Ramos (cell line): ENCODE measurements at regions not wholly inside any gene's neighbourhood (a gene's known extent, or its start where the extent isn't known, plus 50 kb on each side); places are given as distances from the start of the nearest gene placed in this dataset.
"Not testable (repeated sequence)": the region's sequence is repeated elsewhere in the genome, so short reads cannot be mapped to it uniquely, and the experiment has no call there.

Experiments used
- in situ Hi-C: fragments of 300-500 bp; cut with MboI; formaldehyde crosslinking; loops from one replicate; pipeline ENCODE4 v1.14.3; 2022; ENCODE audit warnings: low sequenced_read_pairs; ENCODE audit not compliant: unreplicated experiment

DNA sequence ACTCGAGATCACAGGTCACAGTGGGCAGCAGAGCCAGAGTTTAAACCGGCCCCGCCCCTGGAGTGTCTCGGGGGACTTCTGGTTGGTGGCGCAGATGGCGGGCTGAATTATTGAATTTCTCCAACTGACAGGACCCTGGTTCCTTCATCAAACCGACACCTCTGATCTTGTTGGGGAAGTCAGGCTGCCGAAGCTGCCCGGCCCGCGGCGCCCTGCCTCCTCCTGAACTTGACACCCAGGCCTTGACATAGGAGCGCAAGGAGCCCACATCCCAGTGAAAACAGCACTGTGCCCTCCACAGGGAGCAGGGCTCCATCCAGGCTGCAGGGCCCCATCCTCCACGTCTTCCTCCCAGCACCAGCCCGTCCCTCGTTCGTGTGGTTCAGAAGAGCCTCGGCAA, 105.2 kb downstream of the OLFM1 start:
- in situ Hi-C loops: no loop called here

DNA sequence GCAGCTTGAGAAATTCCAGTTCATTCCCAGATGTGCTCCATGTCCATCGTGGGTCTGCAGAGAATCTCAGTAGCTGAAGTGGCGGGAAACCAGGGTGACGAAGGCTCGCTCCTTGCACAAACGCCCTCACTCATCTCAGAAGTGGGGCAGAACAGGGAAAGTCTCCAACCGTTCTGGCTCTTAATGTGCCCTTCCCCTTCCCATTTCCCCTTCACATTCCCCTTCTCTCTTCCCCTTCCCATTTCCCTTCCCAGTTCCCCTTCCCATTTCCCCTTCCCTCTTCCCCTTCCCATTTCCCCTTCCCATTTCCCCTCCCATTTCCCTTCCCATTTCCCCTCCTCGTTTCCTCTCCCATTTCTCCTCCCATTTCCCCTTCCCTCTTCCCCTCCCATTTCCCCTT, 108.5 kb downstream of the OLFM1 start:
- in situ Hi-C loops: not testable (repeated sequence)

DNA sequence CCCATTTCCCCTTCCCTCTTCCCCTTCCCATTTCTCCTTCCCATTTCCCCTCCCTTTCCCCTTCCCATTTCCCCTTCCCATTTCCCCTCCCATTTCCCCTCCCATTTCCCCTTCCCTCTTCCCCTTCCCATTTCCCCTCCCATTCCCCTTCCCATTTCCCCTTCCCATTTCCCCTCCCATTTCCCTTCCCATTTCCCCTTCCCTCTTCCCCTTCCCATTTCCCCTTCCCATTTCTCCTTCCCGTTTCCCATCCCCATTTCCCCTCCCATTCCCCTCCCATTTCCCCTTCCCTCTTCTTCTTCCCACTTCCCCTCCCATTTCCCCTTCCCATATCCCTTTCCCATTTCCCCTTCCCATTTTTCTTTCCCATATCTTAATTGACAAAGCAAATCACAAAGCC, 109.0 kb downstream of the OLFM1 start:
- in situ Hi-C loops: no loop called here

DNA sequence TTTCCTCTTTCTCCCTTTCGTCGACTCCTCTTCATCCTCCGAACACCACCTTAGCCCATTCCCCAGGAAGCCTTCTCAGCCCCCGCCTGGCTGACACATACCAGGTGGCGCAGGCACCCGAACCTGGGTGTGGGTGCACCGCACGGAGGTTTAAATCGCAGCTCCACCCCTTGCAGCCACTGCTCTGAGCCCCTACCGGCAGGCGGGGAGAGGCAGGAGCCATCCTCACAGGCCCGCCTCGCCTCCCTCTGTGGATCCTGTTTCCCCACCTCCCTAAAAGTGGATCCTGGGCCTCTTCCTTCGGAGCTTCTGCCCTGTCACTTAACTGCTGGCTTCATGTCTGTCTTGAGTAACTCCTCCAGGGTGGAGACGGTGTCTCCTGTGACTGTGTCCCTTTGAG, 110.7 kb downstream of the OLFM1 start:
- in situ Hi-C loops: no loop called here

DNA sequence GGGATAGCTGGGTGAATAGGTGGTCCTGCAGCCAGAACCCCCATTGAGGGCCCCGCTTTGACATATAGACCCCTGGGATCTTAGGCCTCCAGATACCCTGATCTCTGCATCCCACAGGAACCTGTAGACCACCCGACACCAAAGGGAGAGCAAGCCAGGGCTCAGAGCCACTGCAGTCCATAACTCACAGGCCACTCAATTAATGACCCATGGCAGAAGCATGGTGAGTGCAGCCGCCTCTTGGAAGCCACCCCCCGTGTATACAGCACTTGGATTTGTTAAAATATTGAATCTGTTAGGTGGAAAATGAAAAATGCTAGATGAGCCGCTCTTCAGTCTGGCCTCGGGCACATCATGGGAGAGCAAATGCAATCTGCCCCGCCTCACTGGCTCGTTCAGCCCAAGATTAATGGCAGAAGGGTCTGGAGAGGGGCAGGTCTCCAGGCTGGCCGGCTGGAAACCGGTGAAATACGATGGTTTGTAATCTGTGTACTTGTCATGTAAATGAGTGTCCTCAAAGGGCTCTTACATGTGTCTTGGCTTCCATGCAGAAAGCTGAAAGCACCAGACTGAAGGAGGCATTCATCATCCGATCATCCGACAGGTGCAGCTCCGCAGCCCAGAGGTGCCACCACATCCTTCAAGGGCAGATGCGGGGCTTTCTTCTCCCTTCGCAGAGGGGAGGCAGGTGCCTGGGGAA, 111.3 kb downstream of the OLFM1 start:
- in situ Hi-C loops: no loop called here

DNA sequence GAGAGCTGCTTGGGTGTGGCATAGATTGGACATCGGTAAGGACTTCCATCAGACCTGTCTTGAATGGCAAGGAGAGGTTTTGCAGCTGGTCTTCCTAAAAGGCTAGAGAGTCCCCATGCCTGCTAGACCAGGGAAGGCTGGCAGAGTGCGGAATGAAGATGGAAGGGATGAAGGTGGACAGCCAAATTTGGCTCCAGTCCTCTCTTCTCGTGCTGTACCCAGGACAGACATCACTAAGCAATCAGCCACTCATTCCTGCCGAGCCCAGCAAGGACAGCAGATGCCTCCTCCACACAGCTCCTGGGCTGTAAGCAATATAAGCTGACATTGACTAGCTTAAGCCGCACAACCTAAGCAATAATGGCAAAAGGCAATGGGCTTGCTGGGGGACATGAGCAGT, 112.0 kb downstream of the OLFM1 start:
- in situ Hi-C loops: no loop called here

DNA sequence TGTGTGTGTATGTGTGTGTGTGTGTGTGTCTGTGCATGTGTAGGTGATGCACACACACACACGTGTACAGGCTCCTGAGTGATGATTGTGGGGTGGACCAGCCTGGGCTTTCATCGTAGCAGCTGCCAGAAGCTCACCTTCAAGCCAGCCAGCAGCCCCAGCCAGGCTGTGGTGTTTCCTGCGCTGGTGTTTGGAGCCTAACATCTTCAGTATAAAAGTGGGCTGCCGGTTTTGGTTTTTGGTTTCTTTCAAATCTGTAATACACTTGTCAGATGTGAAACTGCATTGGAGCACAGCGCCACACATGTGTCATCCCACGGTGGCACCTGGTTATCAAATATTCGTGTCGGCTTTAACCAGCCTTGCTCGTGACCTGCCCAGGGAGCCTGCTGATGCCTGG, 114.2 kb downstream of the OLFM1 start:
- in situ Hi-C loops: no loop called here

DNA sequence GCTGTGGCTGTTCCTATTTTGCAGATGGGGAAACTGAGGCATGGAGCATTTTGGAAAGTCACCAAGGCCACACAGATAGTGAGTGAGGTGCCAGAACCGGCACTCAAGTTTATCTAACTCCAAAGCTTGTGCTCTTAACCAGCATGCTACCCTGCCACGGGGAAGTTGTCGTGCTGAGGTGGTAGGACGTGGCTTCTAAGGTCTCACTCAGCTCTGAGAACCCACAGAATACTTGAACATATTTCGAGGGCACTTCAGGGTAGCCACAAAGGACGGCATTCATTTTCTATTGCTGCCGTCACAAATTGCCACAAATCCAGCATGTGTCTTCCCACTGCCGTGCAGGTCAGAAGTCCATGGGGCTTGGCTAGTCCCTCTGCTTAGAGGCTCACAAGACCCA, 116.7 kb downstream of the OLFM1 start:
- in situ Hi-C loops: no loop called here

DNA sequence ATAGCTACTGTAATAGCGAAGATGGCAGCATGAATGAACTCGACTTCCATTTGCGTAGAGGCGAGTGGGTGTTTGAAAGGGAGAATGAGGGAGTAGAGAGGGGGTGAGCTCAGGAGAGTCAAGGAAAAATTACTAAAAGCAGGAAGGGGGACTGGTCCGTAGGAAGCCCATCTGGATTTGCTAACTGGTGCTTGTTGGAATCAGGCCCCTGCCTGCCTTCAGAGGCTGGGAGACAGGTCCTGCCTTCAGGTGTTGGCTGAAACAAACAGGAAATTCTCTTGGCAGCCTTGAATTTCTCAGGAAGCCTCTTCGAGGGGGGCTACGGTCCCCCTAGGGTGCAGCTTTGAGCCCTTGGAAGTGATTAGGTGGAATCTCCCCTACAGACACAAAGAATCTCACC, 121.7 kb downstream of the OLFM1 start:
- in situ Hi-C loops: no loop called here

DNA sequence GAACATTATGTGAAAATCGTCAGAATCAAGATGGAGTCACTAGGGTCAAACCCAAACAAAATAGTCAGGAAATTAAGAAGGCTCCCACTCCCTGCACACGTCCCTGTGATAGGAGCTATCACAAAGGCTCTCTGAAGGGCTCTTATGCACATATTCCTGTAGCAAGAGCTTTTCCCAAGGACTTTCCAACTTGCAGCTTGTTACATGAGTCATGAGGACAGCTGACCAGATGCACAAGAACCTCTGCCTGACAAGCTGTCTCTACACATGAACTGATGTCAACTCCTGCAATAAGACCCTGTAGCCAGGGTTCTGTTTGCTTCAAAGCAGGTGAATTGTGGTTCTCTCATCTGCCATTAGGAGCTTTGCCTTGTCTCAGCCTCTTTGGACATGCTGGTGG, 122.4 kb downstream of the OLFM1 start:
- in situ Hi-C loops: no loop called here

DNA sequence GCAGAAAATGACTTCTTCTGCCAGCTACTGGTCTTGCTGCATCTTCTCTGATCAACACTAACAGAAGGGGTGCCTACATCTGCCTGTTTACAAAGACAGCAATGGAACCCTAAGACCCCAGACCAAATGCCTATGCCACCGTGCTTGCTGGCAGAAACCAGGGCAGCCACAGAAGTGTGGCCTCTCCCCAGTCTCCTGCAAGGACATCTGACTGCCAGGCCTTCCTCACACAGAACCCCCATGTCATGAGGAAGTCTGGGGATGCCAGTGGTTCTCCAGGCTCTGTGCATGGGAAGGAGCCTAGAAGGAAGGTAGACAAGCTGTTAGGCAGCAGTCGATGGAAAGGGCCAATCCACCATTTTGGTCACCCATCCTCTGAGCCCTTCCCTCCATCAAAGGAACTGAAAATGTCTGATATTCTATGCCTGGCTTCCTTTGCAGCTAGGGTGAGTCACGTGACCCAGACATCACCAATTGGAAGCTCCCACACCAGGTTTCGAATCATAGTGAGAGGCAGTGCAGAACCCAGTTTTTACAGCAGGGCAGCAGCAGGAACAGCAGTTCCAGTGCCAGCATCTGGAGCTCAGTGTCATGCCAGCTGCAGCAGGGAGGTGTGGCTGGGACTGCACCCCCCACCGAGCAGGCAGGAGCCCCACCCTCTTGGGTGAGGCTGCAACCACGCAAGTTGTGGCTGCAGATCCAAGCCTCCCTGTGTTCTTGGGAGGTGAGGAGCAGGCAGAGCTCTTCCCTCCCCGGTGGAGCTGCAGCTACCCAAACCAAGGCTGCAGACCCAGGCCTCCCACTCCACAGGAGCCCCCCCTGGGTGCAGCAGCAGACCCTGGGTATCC, 123.4 kb downstream of the OLFM1 start:
- in situ Hi-C loops: no loop called here

DNA sequence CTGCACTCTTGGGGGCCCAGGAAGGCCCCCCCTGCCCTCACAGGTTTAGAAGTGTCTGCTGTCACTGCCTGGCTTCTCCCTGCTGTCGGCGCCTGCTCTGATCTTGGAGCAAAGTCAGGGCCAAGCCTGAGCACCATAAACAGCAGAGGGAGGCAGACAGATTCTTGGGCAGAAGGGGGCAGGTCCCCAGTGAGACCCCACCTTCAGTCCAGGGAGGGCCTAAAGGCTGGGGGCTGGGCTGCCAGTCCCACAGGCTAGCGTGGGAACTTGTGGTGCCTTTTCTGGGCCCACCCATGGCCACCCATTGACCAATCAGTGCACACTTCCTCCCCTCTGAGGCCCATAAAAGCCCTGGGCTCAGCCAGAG, 124.0 kb downstream of the OLFM1 start:
- in situ Hi-C loops: no loop called here

DNA sequence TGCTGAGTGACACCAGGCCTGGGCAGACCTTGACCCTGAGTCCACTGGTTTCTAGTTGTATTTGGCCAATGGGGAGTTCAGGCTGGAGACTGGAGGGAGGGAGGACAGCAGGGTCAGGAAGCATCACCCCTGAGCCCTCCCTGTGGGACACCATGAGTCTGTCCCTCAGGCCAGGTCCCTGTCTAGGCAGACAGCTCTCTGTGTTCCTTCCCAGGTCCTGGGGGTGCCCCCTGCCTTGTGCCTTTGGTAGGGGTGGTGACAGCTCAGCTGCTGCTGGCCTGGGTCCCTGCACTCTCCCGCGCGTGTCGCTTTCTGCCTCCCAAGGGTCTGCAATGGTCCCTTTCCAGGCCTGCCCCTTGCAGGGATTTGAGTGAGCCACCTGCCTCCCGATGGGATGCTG, 125.5 kb downstream of the OLFM1 start:
- in situ Hi-C loops: no loop called here

DNA sequence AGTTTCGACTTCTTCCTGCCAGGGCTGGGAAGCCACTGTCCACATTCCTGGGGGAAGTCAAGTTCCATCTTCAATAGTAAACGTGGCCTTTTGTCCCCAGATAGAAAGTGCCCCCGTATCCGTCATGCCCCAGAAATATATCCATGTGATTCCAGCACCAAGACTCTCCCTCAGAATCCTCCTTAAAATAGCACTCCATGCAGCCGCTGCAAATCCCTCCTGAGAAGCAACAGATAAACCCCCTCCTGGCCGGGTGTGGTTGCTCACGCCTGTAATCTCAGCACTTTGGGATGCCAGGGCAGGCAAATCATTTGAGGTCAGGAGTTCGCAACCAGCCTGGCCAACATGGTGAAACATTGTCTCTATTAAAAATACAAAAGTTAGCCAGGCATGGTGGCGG, 126.1 kb downstream of the OLFM1 start:
- in situ Hi-C loops: no loop called here

DNA sequence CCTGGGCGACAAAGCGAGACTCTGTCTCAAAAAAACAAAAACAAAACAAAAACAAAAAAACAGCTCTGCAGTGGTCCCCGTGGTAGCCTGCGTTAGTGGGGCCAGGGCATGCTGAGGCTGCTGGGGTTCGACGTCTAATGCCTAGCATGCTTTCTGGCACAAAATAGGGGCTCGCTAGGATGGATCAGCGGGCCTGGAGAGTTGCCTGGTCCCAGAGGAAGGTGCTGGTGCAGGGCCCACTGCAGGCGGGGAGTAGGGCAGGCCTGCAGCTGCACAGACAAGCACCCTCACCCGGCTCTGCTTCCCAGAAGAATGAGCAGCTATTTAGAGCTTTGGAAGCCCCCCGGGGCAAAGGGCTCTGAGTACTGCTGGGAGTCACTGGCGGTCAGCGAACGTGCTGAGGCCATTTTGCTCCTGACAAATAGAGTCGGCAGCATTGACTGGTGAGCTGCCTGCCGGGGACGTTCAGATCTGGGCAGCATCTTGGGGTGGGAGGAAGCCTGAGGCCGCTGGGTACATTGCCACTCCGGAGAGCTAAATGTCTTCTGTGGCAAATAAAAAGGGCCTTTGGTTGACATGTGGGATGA, 126.7 kb downstream of the OLFM1 start:
- in situ Hi-C loops: no loop called here

DNA sequence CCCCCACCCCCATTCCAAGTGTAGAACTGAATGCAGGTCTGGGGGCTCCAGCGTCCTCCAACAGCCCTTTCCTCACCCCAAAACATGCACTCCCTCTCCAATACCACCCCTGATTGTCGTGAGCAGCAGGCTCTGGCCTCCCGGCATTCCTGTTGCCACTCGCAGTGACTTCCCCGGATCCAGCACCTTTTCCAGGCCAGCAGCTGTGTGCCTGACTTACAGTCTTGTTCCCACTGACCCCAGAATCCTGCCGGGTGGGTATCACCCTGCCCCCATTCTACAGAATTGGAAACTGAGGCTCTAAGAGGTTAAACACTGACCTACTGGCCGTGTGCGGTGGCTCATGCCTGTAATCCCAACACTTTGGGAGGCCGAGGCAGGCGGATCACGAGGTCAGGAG, 127.2 kb downstream of the OLFM1 start:
- in situ Hi-C loops: no loop called here

DNA sequence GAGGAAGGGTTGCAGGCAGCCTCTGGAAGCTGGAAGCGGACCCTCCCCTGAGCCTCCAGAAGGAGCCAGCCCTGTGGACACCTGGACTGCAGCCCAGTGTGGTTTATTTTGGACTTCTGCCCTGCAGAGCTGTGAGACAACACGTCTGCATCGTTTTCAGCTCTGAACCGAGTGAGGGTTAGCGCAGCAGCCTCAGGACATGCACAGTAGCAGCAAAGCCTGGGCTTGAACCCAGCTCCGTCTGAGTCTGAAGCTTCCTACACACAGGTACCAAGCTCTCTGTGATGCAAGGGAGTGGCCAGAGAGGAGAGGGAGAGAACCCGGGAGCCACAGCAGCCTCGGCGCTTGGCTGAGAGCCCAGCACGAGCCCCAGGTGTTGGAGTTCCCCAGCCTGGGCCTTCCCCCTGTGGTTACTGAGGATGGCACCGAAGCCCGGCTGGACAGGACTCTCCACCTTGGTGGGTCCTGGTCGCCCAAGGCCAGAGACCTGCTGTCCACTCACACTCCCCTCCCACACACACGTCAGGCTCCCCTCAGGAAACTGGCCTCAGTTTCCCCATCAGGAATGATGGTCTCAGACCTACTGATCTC, 128.2 kb downstream of the OLFM1 start:
- in situ Hi-C loops: no loop called here

DNA sequence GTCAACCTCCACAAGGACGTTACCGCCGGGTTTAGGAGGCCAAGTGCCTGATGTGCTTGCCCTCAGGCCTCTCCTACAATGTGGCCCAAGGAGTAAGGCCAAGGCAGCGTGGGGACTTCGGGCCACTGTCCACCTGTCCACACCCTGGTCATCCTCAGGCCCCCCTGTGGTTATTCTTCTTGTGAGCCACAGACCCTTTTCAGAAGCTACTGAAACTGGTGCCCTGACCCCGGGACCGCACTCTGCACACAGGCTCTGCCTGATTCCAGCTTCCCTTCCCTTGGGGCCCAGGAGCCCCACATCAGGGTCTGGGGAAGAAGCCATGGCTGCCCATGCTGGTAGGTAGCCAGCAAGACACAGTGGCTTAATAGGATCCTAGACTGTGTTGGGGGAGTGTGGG, 128.8 kb downstream of the OLFM1 start:
- in situ Hi-C loops: no loop called here

DNA sequence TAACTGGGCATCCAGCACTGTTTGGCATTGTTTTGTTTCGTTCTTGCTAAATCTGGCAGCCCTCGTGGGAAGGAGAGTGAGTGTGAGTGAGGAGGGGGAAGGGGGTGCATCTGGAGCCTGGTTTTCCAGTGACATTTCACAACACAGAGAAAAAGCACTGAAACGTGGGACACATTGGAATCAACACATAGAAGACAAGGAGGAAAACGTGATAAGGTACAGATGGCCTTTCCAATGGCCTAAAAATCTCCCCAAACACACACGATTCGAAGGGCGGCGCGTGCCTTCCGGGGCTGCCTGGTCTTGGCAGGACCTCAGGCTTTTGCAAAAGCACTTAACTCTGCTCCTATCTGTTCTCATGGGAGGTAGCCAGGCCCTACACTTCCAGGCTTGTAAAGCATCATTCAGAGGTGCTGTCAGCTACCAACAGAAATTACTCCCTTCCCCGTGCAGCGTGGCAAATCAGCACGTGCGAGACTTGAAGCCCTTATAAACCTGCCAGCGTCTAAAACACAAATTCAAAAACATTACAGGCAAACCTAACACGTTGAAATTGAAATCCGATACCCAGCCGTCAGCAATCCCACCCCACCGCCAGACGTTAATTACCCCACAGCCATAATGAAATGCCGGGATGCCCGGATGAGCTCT, 129.4 kb downstream of the OLFM1 start:
- in situ Hi-C loops: no loop called here

DNA sequence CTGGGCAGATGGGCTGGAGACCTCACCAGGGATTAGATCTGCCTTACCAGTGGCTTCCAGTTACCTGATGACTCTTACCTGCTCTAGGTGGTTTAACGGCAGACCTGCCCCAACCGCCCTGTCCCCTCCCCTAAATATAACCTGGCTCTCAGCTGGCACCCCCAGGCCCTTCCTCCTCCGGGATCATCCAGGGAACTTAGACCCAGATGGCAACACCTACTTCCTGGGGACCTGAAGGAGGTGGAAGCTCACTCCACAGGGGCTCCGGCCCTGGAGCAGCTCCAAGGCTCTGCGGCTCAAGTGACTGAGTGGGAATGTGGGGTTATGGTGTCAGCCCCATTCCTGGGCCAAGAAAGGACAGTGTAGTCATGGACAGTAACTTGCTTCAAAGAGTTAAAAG, 130.4 kb downstream of the OLFM1 start:
- in situ Hi-C loops: no loop called here
